Cardiac fibroblast (primary cell): ENCODE measurements at regions not wholly inside any gene's neighbourhood (a gene's known extent, or its start where the extent isn't known, plus 50 kb on each side); places are given as distances from the start of the nearest gene placed in this dataset.
A peak's percentile ranks its signal among the peaks of the same experiment; 100 is the strongest.

ENCODE experiments used
- DNase-seq, 2 donors: peaks; one replicate each; pipeline versions ENCODE4 v3.0.0 to v3.0.0-alpha.2; 2010; ENCODE audit warnings: low read depth in 2 of 2
- H3K4me3 ChIP-seq, 2 donors: replicated peaks in 1 of 2; 1 replicate in 1 of 2; 2 replicates in 1 of 2; pipeline ENCODE4 v1.5.1; 2011; ENCODE audit warnings: low read depth in 2 of 2, low read length in 2 of 2, mild to moderate bottlenecking in 2 of 2, moderate library complexity in 1 of 2
- CTCF ChIP-seq: IDR thresholded peaks from one replicate; pipeline ENCODE4 v1.5.1; 2011; ENCODE audit warnings: low read depth, mild to moderate bottlenecking, low read length, inconsistent platforms

DNA sequence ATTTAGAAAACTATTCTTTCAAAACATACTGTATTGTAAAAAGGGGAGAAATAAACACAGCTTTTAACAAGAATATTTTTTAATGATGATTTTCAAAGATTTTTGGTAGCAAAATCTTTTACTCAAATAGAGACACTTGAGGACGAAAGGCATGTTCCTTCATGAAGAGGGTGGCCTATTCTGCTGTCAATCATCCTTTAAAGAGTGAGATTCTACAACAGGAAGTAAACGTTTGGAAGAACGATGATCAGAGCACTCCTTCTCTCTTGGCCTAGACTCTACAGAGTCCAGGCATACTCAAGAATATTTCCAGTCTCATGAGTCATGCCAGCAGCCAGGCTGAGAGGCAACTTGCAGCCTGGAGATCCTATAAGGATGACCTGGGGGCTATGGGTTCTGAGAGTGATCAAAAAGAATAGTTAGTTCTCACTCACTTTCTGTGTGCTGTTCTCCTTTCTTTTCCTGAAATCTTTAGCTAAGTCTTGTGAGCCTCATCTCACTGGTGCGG lies 62.4 kb upstream of the TCF4 start:
- DNase-seq = peak in 1 of 2 donors; percentile 37
- no peak overlapping the region for H3K4me3 ChIP-seq
- no peak for TF ChIP-seq CTCF

- no peak for TF ChIP-seq CTCF
- DNase-seq = no peak
Measured at GRCh38 chr18:55647331-55647730, 59.3 kb upstream of the TCF4 start.

GRCh38 chr18:55642191-55642590 lies 54.2 kb upstream of the TCF4 start:
- DNase-seq = no peak
- H3K4me3 ChIP-seq = no peak overlapping the region
- TF ChIP-seq CTCF = no peak

More at GRCh38 chr18:55647331-55647730, 59.3 kb upstream of the TCF4 start:
- H3K4me3 ChIP-seq = no peak overlapping the region

GRCh38 chr18:55641486-55641885 lies 53.5 kb upstream of the TCF4 start:
- H3K4me3 ChIP-seq = no peak overlapping the region
- peak in 1 of 2 donors; percentile 8 for DNase-seq
- TF ChIP-seq CTCF = no peak
